Aorta (tissue), 5 donors: ENCODE measurements at regions not wholly inside any gene's neighbourhood (a gene's known extent, or its start where the extent isn't known, plus 50 kb on each side); places are given as distances from the start of the nearest gene placed in this dataset.
"Not testable (repeated sequence)": the region's sequence is repeated elsewhere in the genome, so short reads cannot be mapped to it uniquely, and the experiment has no call there.

Experiments
- ATAC-seq: fragments of 200-7000 bp; cut with Tn5 transposase; one replicate; pipeline ENCODE4 v1.9.1; 2022; ENCODE audit warnings: moderate library complexity; ENCODE audit not compliant: low FRiP score
- DNase-seq, 2 donors: peaks; one replicate each; pipeline ENCODE4 v3.0.0-alpha.2; 2020
- H3K27ac ChIP-seq, 2 donors: one replicate each; pipeline ENCODE4 v1.5.1; 2013; ENCODE audit warnings: low read length in 2 of 2, mild to moderate bottlenecking in 2 of 2, moderate library complexity in 2 of 2, control low read depth in 1 of 2, inconsistent platforms in 1 of 2, low read depth in 1 of 2
- H3K27me3 ChIP-seq, 2 donors: one replicate each; pipeline ENCODE4 v1.6.1; 2013; ENCODE audit warnings: control low read depth in 1 of 2, low read length in 1 of 2, mild to moderate bottlenecking in 1 of 2, moderate library complexity in 1 of 2; ENCODE audit not compliant: insufficient read depth in 2 of 2, control insufficient read depth in 1 of 2
- H3K36me3 ChIP-seq, 2 donors: one replicate each; pipeline ENCODE4 v1.6.1; 2013; ENCODE audit warnings: control low read depth in 1 of 2, low read length in 1 of 2, mild to moderate bottlenecking in 1 of 2; ENCODE audit not compliant: insufficient read depth in 2 of 2, control insufficient read depth in 1 of 2
- H3K4me1 ChIP-seq, 2 donors: one replicate each; pipeline ENCODE4 v1.6.1; 2013; ENCODE audit warnings: low read length in 2 of 2, control low read depth in 1 of 2, mild to moderate bottlenecking in 1 of 2, moderate library complexity in 1 of 2; ENCODE audit not compliant: insufficient read depth in 2 of 2, control insufficient read depth in 1 of 2
- H3K4me3 ChIP-seq, 2 donors: one replicate each; pipeline ENCODE4 v1.5.1; 2013; ENCODE audit warnings: low read length in 2 of 2, control low read depth in 1 of 2, mild to moderate bottlenecking in 1 of 2
- H3K9me3 ChIP-seq: one replicate; pipeline ENCODE4 v1.6.1; 2013; ENCODE audit warnings: mild to moderate bottlenecking, low read length; ENCODE audit not compliant: control insufficient read depth
- WGBS, 2 donors: extraction: QIAGEN DNeasy Blood & Tissue Kit; methylation state at CpG; one replicate each; pipeline ENCODE4 v1.1.7; 2013; 5-methylcytosine and 5-hydroxymethylcytosine counted together
- intact Hi-C, 2 donors: fragments of 100-400 bp; cut with DNase I; formaldehyde crosslinking; loops; one replicate each; pipeline versions ENCODE4 v1.14.2 to v1.15.0; 2022
- donor health status: healthy with polysubstance abuse.
- donor health status: Bipolar disorder and iron deficiency.
- donor health status: DM: no; HTN: no; CAD: no.
- donor health status: DM: no; HTN: no; CAD: no.
- donor health status: DM: yes; HTN: yes; CAD: no.

GRCh38 chr4:189129044-189129694 lies 811.5 kb upstream of the FRG1 start:
- intact Hi-C loops = no loop called here
- Histone ChIP-seq H3K27me3 (no peaks in the 10 kb centered on the region), H3K27ac (no peak overlapping the region), H3K4me3 (no peak overlapping the region), H3K36me3 (no peaks in the 10 kb centered on the region), H3K4me1 (no peaks in the 10 kb centered on the region), H3K9me3 (no peaks in the 10 kb centered on the region)
- 50 to 55% methylated on average over 10 of the region's 10 CpGs for WGBS, 2 donors
- no peak for ATAC-seq
- DNase-seq = no peak

GRCh38 chr4:189131118-189131517 lies 809.6 kb upstream of the FRG1 start:
- Histone ChIP-seq H3K9me3 (no peaks in the 10 kb centered on the region), H3K4me1 (no peaks in the 10 kb centered on the region), H3K27ac (no peak overlapping the region), H3K36me3 (no peaks in the 10 kb centered on the region), H3K27me3 (no peaks in the 10 kb centered on the region), H3K4me3 (no peak overlapping the region)
- WGBS, 2 donors = 73 to 79% methylated on average over 4 of the region's 4 CpGs
- DNase-seq (no peak), ATAC-seq (no peak)
- intact Hi-C loops = no loop called here

- peaks cover 2% of the 10 kb centered on the region for H3K9me3 ChIP-seq
- no peaks in the 10 kb centered on the region for H3K4me1 ChIP-seq
- intact Hi-C loops = no loop called here
- no peak for ATAC-seq
- H3K4me3 ChIP-seq = no peak overlapping the region
- no peak overlapping the region for H3K27ac ChIP-seq
- no peaks in the 10 kb centered on the region for H3K36me3 ChIP-seq
- DNase-seq = no peak
- no peaks in the 10 kb centered on the region for H3K27me3 ChIP-seq
- WGBS, 2 donors = 78 to 89% methylated on average over 4 of the region's 4 CpGs
Measured at GRCh38 chr4:189136462-189136861, 804.2 kb upstream of the FRG1 start.

- WGBS, 2 donors = 84 to 93% methylated on average over 6 of the region's 6 CpGs
- Histone ChIP-seq H3K4me1 (no peaks in the 10 kb centered on the region), H3K36me3 (no peaks in the 10 kb centered on the region), H3K4me3 (no peak overlapping the region), H3K9me3 (no peaks in the 10 kb centered on the region), H3K27ac (no peak overlapping the region), H3K27me3 (no peaks in the 10 kb centered on the region)
- no peak for ATAC-seq
- DNase-seq = no peak
- intact Hi-C loops = no loop called here
Measured at GRCh38 chr4:189143263-189143952, 797.3 kb upstream of the FRG1 start.

- DNase-seq = no peak
- Histone ChIP-seq H3K27ac (no peak overlapping the region), H3K4me3 (no peak overlapping the region), H3K36me3 (no peaks in the 10 kb centered on the region), H3K9me3 (peaks cover 1% of the 10 kb centered on the region), H3K27me3 (no peaks in the 10 kb centered on the region), H3K4me1 (no peaks in the 10 kb centered on the region)
- WGBS, 2 donors = 64 to 66% methylated on average over 24 of the region's 24 CpGs
- no peak for ATAC-seq
- intact Hi-C loops = no loop called here
Measured at GRCh38 chr4:189147005-189147929, 793.4 kb upstream of the FRG1 start.

- H3K4me1 ChIP-seq, H3K9me3 ChIP-seq, intact Hi-C loops, DNase-seq, H3K27ac ChIP-seq, H3K36me3 ChIP-seq, H3K4me3 ChIP-seq, H3K27me3 ChIP-seq, ATAC-seq: not testable (repeated sequence)
- 89 to 92% methylated on average over 11 to 13 of the region's 13 CpGs for WGBS, 2 donors
Measured at GRCh38 chr4:189155083-189155482, 785.6 kb upstream of the FRG1 start.

GRCh38 chr4:189162073-189162789 lies 778.4 kb upstream of the FRG1 start:
- H3K27ac ChIP-seq = no peak overlapping the region
- WGBS, 2 donors = 83 to 87% methylated on average over 7 of the region's 7 CpGs
- H3K4me1 ChIP-seq = no peaks in the 10 kb centered on the region

GRCh38 chr4:189162888-189163287 lies 777.8 kb upstream of the FRG1 start:
- no peak for ATAC-seq
- no peak for DNase-seq
- Histone ChIP-seq H3K4me3 (no peak overlapping the region), H3K9me3 (no peaks in the 10 kb centered on the region), H3K4me1 (no peaks in the 10 kb centered on the region), H3K27ac (no peak overlapping the region), H3K27me3 (no peaks in the 10 kb centered on the region), H3K36me3 (no peaks in the 10 kb centered on the region)
- intact Hi-C loops = no loop called here

More at GRCh38 chr4:189162073-189162789, 778.4 kb upstream of the FRG1 start:
- no peak for DNase-seq
- H3K9me3 ChIP-seq = no peaks in the 10 kb centered on the region
- ATAC-seq = no peak
- H3K27me3 ChIP-seq = no peaks in the 10 kb centered on the region
- no peaks in the 10 kb centered on the region for H3K36me3 ChIP-seq
- no peak overlapping the region for H3K4me3 ChIP-seq
- intact Hi-C loops = no loop called here
